ENCODE measurements at regions not wholly inside any gene's neighbourhood (a gene's known extent, or its start where the extent isn't known, plus 50 kb on each side); places are given as distances from the start of the nearest gene placed in this dataset.

DNA sequence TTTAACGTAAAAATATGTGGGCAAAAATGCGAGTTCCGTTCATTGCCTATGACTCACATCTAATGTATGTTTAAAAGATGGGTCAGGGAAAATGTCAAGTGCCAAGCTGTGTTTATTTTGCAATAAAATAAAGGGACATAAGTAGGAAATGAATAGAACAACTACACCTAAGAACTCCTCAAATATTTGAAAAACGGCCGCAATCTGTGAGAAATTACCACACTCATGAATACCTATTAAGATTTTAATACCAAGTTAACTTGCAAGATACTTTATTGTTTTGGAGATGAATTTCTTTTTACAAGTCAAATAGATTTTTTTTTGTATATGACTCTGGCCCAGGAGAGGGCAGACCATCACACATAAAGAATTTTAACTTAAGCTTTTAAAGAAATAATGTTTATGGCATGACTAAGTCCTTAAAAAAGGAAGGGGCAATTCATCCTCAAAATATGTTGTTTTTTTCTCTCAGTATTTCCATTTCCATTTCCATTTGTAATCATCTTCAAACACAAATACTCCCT is 152.7 kb downstream of the SUCNR1 start (continued):
- peak; percentile 70 for TF ChIP-seq FOSL1 (IDR thresholded peaks at IDR 0.05; ENCODE audit: low read depth)
- no peak for TF ChIP-seq POLR2AphosphoS5 (IDR thresholded peaks at IDR 0.05; ENCODE audit: low read depth, low read length)
- TF ChIP-seq, protein P1, sequence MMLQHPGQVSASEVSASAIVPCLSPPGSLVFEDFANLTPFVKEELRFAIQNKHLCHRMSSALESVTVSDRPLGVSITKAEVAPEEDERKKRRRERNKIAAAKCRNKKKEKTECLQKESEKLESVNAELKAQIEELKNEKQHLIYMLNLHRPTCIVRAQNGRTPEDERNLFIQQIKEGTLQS (IDR thresholded peaks at IDR 0.05) = no peak

DNA sequence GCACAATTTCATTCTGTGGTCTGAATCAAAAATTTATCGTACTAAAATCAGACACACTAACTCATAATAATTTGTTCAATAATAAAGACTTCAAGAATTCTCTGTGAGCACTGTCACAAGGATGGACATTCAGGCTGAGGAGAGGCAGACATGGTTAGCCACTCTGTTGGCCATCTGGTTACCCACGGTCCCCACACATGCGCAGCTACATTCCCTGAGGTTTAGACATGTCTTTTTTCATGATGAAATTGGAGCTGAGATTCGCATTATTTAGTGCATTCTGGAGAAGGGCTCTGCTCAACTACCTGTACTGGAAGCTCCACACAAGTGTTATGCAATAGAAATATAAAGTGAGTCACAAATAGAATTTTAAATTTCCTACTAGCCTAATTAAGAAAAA is 156.9 kb downstream of the SUCNR1 start:
- no peak for ATAC-seq
- Histone ChIP-seq H3K27ac (ENCODE audit: low read depth, low read length) (no peak overlapping the region), H3K9me2 (ENCODE audit: insufficient read depth) (no peaks in the 10 kb centered on the region), H3K4me1 (ENCODE audit: control insufficient read depth in 1 of 2, insufficient read depth in 2 of 2, low read length in 2 of 2) (peaks cover 16 to 23% of the 10 kb centered on the region in 2 experiments), H3K4me2 (ENCODE audit: low read length) (no peak overlapping the region), H3K36me3 (ENCODE audit: control insufficient read depth in 1 of 2, insufficient read depth in 2 of 2, low read length in 2 of 2) (0 out of 4 replicates have a peak, but pooled peaks cover 0 to 3% of the 10 kb centered on the region in 2 experiments), H3K9me3 (ENCODE audit: control insufficient read depth in 1 of 2, insufficient read depth in 1 of 2, low read depth in 1 of 2, low read length in 2 of 2) (no peaks in the 10 kb centered on the region), H3K27me3 (ENCODE audit: insufficient read depth, low read length) (no peaks in the 10 kb centered on the region), H4K20me1 (ENCODE audit: insufficient read depth) (no peaks in the 10 kb centered on the region), H3K4me3 (replicated peaks in 1 of 2; ENCODE audit: low read depth in 1 of 2, low read length in 2 of 2) (no peak overlapping the region), H2AFZ (ENCODE audit: low read depth, low read length, poor library complexity, severe bottlenecking) (peak overlapping the region; percentile 90), H3K79me2 (ENCODE audit: insufficient read depth, low read length) (no peaks in the 10 kb centered on the region), H3K9ac (ENCODE audit: low read length) (no peak overlapping the region)
- no peak for DNase-seq (ENCODE audit: low read depth, low spot score)
- ChIA-PET RAD21 (ENCODE audit: low non-redundant PET in 1 of 2, low total read pairs in 2 of 2, uncharacterized antibody in 2 of 2, unreplicated experiment in 2 of 2) (no interaction called here), CTCF (no interaction called here), POLR2A (no interaction called here)
- TF ChIP-seq ZFX (IDR thresholded peaks at IDR 0.05) (no peak), JUND (IDR thresholded peaks at IDR 0.05) (no peak), POLR2A (IDR thresholded peaks at IDR 0.05; ENCODE audit: borderline replicate concordance, extremely low read depth, insufficient read depth, insufficient read length) (no peak), ZNF274 (IDR thresholded peaks at IDR 0.05; ENCODE audit: low read depth, low read length) (no peak), RAD21 (IDR thresholded peaks at IDR 0.05; ENCODE audit: low read depth) (no peak), CEBPB (IDR thresholded peaks at IDR 0.05; ENCODE audit: low read depth) (no peak), SRF (IDR thresholded peaks at IDR 0.05; ENCODE audit: low read depth) (no peak), CBX3 (IDR thresholded peaks at IDR 0.05; ENCODE audit: low read depth) (no peak), EGR1 (IDR thresholded peaks at IDR 0.05; ENCODE audit: low read depth) (no peak), SIN3A (IDR thresholded peaks at IDR 0.05; ENCODE audit: low read depth) (no peak), TCF7L2 (IDR thresholded peaks at IDR 0.05; ENCODE audit: borderline replicate concordance, extremely low read depth, insufficient read depth, insufficient read length) (no peak), EZH2 (IDR thresholded peaks at IDR 0.05) (no peak), SP1 (IDR thresholded peaks at IDR 0.05; ENCODE audit: low read depth) (no peak), ELF1 (IDR thresholded peaks at IDR 0.05; ENCODE audit: borderline replicate concordance, low read depth) (no peak)
- TF ChIP-seq, protein P2, sequence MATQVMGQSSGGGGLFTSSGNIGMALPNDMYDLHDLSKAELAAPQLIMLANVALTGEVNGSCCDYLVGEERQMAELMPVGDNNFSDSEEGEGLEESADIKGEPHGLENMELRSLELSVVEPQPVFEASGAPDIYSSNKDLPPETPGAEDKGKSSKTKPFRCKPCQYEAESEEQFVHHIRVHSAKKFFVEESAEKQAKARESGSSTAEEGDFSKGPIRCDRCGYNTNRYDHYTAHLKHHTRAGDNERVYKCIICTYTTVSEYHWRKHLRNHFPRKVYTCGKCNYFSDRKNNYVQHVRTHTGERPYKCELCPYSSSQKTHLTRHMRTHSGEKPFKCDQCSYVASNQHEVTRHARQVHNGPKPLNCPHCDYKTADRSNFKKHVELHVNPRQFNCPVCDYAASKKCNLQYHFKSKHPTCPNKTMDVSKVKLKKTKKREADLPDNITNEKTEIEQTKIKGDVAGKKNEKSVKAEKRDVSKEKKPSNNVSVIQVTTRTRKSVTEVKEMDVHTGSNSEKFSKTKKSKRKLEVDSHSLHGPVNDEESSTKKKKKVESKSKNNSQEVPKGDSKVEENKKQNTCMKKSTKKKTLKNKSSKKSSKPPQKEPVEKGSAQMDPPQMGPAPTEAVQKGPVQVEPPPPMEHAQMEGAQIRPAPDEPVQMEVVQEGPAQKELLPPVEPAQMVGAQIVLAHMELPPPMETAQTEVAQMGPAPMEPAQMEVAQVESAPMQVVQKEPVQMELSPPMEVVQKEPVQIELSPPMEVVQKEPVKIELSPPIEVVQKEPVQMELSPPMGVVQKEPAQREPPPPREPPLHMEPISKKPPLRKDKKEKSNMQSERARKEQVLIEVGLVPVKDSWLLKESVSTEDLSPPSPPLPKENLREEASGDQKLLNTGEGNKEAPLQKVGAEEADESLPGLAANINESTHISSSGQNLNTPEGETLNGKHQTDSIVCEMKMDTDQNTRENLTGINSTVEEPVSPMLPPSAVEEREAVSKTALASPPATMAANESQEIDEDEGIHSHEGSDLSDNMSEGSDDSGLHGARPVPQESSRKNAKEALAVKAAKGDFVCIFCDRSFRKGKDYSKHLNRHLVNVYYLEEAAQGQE (IDR thresholded peaks at IDR 0.05; ENCODE audit: low read depth) = no peak
- TF ChIP-seq, protein P3, sequence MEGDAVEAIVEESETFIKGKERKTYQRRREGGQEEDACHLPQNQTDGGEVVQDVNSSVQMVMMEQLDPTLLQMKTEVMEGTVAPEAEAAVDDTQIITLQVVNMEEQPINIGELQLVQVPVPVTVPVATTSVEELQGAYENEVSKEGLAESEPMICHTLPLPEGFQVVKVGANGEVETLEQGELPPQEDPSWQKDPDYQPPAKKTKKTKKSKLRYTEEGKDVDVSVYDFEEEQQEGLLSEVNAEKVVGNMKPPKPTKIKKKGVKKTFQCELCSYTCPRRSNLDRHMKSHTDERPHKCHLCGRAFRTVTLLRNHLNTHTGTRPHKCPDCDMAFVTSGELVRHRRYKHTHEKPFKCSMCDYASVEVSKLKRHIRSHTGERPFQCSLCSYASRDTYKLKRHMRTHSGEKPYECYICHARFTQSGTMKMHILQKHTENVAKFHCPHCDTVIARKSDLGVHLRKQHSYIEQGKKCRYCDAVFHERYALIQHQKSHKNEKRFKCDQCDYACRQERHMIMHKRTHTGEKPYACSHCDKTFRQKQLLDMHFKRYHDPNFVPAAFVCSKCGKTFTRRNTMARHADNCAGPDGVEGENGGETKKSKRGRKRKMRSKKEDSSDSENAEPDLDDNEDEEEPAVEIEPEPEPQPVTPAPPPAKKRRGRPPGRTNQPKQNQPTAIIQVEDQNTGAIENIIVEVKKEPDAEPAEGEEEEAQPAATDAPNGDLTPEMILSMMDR (IDR thresholded peaks at IDR 0.05 in 2 of 3, conservative IDR thresholded peaks at IDR 0.05 in 1 of 3; ENCODE audit: borderline replicate concordance in 1 of 3, insufficient read depth in 1 of 3, low read depth in 2 of 3, low read length in 2 of 3) = no peak
- BruUV-seq (replicated peaks) = no TSS peak
- intact Hi-C loops (cut with micrococcal nuclease) = no loop called here

All from HCT116 (cell line).